ENCODE measurements at regions not wholly inside any gene's neighbourhood (a gene's known extent, or its start where the extent isn't known, plus 50 kb on each side); places are given as distances from the start of the nearest gene placed in this dataset.

GRCh38 chr18:78785706-78786105 lies 193.9 kb upstream of the SALL3 start:
- Histone ChIP-seq H3K27ac (no peak overlapping the region), H3K9me3 (no peaks in the 10 kb centered on the region), H3K36me3 (no peaks in the 10 kb centered on the region), H3K27me3 (ENCODE audit: low read depth) (no peaks in the 10 kb centered on the region), H3K4me3 (no peak overlapping the region), H3K4me1 (no peaks in the 10 kb centered on the region)
- intact Hi-C loops (cut with DNase I), result no loop called here
- ATAC-seq, result no peak
- no peak for TF ChIP-seq CTCF (IDR thresholded peaks at IDR 0.05)
- no peak for DNase-seq

DNA sequence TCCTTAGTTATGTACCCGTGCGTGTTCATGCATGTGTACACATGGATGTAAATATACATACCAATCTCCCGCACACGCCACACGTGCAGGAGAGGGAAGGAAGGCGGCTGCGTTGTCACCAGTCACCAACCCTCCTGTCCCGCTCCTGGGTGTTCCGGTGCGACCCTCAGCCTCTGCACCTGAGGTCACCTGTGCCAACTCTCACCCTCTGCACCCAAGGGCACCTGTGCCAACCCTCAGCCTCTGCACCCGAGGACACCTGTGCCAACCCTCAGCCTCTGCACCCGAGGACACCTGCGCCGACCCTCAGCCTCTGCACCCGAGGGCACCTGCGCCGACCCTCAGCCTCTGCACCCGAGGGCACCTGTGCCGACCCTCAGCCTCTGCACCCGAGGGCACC lies 192.8 kb upstream of the SALL3 start:
- Histone ChIP-seq H3K27ac (no peak overlapping the region), H3K9me3 (no peaks in the 10 kb centered on the region), H3K27me3 (ENCODE audit: low read depth) (peaks cover 4% of the 10 kb centered on the region), H3K36me3 (no peaks in the 10 kb centered on the region), H3K4me3 (no peak overlapping the region), H3K4me1 (no peaks in the 10 kb centered on the region)
- no peak for TF ChIP-seq CTCF (IDR thresholded peaks at IDR 0.05)
- DNase-seq, result no peak
- ATAC-seq, result no peak
- intact Hi-C loops (cut with DNase I), result no loop called here

DNA sequence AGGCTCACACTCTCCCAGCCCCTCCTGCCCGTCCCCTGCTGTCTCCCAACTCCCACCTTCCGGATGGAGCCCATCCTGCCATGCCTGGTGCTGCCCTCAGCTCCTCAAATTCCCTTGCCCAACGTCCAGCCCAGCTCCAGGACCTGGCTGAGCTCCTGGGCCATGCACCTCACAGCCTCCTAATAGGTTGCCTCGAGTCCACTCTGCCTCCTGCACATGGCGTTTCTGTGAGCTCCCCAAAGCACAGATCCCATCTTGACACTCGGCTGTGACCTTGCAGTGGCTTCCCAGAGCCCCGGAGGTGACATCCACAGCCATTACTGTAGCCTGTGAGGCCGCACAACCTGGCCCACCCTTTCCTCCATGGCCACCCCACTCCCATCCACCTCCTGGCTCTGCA lies 191.9 kb upstream of the SALL3 start:
- Histone ChIP-seq H3K4me3 (no peak overlapping the region), H3K27me3 (ENCODE audit: low read depth) (peaks cover 4% of the 10 kb centered on the region), H3K36me3 (no peaks in the 10 kb centered on the region), H3K4me1 (no peaks in the 10 kb centered on the region), H3K9me3 (no peaks in the 10 kb centered on the region), H3K27ac (no peak overlapping the region)
- intact Hi-C loops (cut with DNase I), result no loop called here
- DNase-seq (no peak), ATAC-seq (no peak)
- no peak for TF ChIP-seq CTCF (IDR thresholded peaks at IDR 0.05)

- no peak for ATAC-seq
- Histone ChIP-seq H3K27me3 (ENCODE audit: low read depth) (peaks cover 4% of the 10 kb centered on the region), H3K36me3 (no peaks in the 10 kb centered on the region), H3K27ac (no peak overlapping the region), H3K9me3 (no peaks in the 10 kb centered on the region), H3K4me1 (no peaks in the 10 kb centered on the region), H3K4me3 (no peak overlapping the region)
- TF ChIP-seq CTCF (IDR thresholded peaks at IDR 0.05), result no peak
- intact Hi-C loops (cut with DNase I), result no loop called here
- DNase-seq, result no peak
These were observed 191.5 kb upstream of the SALL3 start for GRCh38 chr18:78788161-78788560.

DNA sequence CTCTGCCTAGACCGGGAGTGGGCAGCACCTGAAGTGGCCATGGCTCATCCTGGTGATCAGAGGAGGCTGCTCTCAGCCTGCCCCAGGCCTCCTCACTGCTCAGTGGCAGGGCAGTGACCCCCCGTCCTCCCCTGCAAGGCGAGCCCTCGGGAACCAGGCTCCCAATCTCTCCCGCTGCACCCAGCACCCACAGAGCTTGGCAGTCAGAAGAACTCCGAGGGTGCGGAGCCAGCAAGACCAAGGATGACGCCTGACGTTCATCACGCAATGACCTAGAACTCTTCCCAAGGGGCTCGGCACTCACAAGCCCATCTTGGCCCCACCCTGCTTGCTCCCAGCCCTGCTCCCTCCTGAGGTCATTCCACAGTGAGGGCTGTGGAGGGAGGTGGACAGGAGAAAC lies 189.8 kb upstream of the SALL3 start:
- H3K36me3 ChIP-seq, result no peaks in the 10 kb centered on the region
- no peak for ATAC-seq
- no peak for DNase-seq
- no peak for TF ChIP-seq CTCF (IDR thresholded peaks at IDR 0.05)
- H3K27me3 ChIP-seq (ENCODE audit: low read depth), result peaks cover 4% of the 10 kb centered on the region
- H3K9me3 ChIP-seq, result no peaks in the 10 kb centered on the region
- H3K27ac ChIP-seq, result no peak overlapping the region
- H3K4me3 ChIP-seq, result no peak overlapping the region
- intact Hi-C loops (cut with DNase I), result no loop called here
- H3K4me1 ChIP-seq, result no peaks in the 10 kb centered on the region

- TF ChIP-seq CTCF (IDR thresholded peaks at IDR 0.05), result no peak
- Histone ChIP-seq H3K9me3 (no peaks in the 10 kb centered on the region), H3K27ac (no peak overlapping the region), H3K4me1 (no peaks in the 10 kb centered on the region), H3K27me3 (ENCODE audit: low read depth) (peaks cover 4% of the 10 kb centered on the region), H3K36me3 (no peaks in the 10 kb centered on the region), H3K4me3 (no peak overlapping the region)
- no peak for DNase-seq
- intact Hi-C loops (cut with DNase I), result no loop called here
- no peak for ATAC-seq
These were observed 189.1 kb upstream of the SALL3 start for GRCh38 chr18:78790511-78790910.

All from lower lobe of right lung (tissue), 2 donors.